Ovary (tissue), 7 donors: ENCODE measurements at regions not wholly inside any gene's neighbourhood (a gene's known extent, or its start where the extent isn't known, plus 50 kb on each side); places are given as distances from the start of the nearest gene placed in this dataset.

ENCODE experiments used
- DNase-seq, 5 donors: peaks; one replicate each; pipeline ENCODE4 v3.0.0-alpha.2; 2019 to 2020
- H3K27ac ChIP-seq, 2 donors: fragments of 200-600 bp; one replicate each; pipeline versions ENCODE4 v1.5.1 to v1.8.0; 2019 to 2022
- H3K27me3 ChIP-seq: fragments of 200-600 bp; one replicate; pipeline ENCODE4 v1.8.0; 2022
- H3K36me3 ChIP-seq: fragments of 200-600 bp; sonication (generic); one replicate; pipeline ENCODE4 v1.5.1; 2019
- H3K4me1 ChIP-seq: one replicate; pipeline ENCODE4 v1.8.1; 2013; ENCODE audit warnings: mild to moderate bottlenecking, moderate library complexity; ENCODE audit not compliant: insufficient read depth
- H3K4me3 ChIP-seq: fragments of 200-600 bp; sonication (generic); one replicate; pipeline ENCODE4 v1.5.1; 2017
- H3K9me3 ChIP-seq, 2 donors: fragments of 200-600 bp in 1 of 2; sonication (generic) in 1 of 2; one replicate each; pipeline versions ENCODE4 v1.5.1 to v1.8.1; 2013 to 2019; ENCODE audit warnings: mild to moderate bottlenecking in 1 of 2, moderate library complexity in 1 of 2
- CTCF ChIP-seq, 3 donors: fragments of 450-650 bp in 2 of 3; fragments of 200-600 bp in 1 of 3; IDR thresholded peaks; one replicate each; pipeline versions ENCODE4 v1.5.1 to v1.8.0; 2016 to 2022; ENCODE audit warnings: antibody characterized with exemption in 3 of 3, mild to moderate bottlenecking in 1 of 3
- EP300 ChIP-seq: sonication (generic); formaldehyde crosslinking; IDR thresholded peaks from one replicate; pipeline ENCODE4 v1.6.1; 2017; ENCODE audit warnings: antibody characterized with exemption
- POLR2A ChIP-seq: fragments of 450-650 bp; IDR thresholded peaks from one replicate; pipeline ENCODE4 v1.6.1; 2017; ENCODE audit warnings: antibody characterized with exemption, mild to moderate bottlenecking, moderate library complexity
- WGBS, 3 donors: extraction: QIAGEN DNeasy Blood & Tissue Kit in 1 of 3; methylation state at CpG; one replicate each; pipeline versions ENCODE4 v1.1.5 to v1.1.7; 2013 to 2017; 5-methylcytosine and 5-hydroxymethylcytosine counted together
- intact Hi-C, 4 donors: fragments of 100-400 bp; cut with DNase I; formaldehyde crosslinking; loops; one replicate each; pipeline versions ENCODE4 v1.11.0 to v1.15.1; 2022 to 2023
- donor health status: DM: no; HTN: no; CAD: no; lungs with moderate emphysema.
- donor health status: DM: no; HTN: no; CAD: no.
- donor health status: Bipolar disorder and iron deficiency.
- donor health status: DM: no; HTN: no; CAD: no.
- donor health status: DM: yes; HTN: yes; CAD: no.

- no peak overlapping the region for H3K27ac ChIP-seq
- 44 to 45% (median 44%) methylated on average over 8 of the region's 8 CpGs for WGBS, 3 donors
- TF ChIP-seq CTCF (IDR thresholded peaks at IDR 0.05), result no peak
- no peak for TF ChIP-seq EP300
- no peak for TF ChIP-seq POLR2A
- H3K4me1 ChIP-seq, result no peaks in the 10 kb centered on the region
- no peaks in the 10 kb centered on the region for H3K36me3 ChIP-seq
- H3K9me3 ChIP-seq, result no peaks in the 10 kb centered on the region
- H3K27me3 ChIP-seq, result no peaks in the 10 kb centered on the region
- intact Hi-C loops, result no loop called here
- H3K4me3 ChIP-seq, result no peak overlapping the region
- no peak for DNase-seq
Measured at GRCh38 chr15:59936741-59937140, 67.4 kb upstream of the FOXB1 start.

GRCh38 chr15:59933607-59934006 is 70.5 kb upstream of the FOXB1 start:
- no peaks in the 10 kb centered on the region for H3K36me3 ChIP-seq
- no peak overlapping the region for H3K27ac ChIP-seq
- H3K4me1 ChIP-seq, result no peaks in the 10 kb centered on the region
- H3K4me3 ChIP-seq, result no peak overlapping the region
- no peak for DNase-seq
- TF ChIP-seq EP300 (no peak), CTCF (IDR thresholded peaks at IDR 0.05) (no peak), POLR2A (no peak)
- 39 to 59% (median 44%) methylated on average over 4 of the region's 4 CpGs for WGBS, 3 donors
- intact Hi-C loops, result no loop called here
- no peaks in the 10 kb centered on the region for H3K9me3 ChIP-seq
- no peaks in the 10 kb centered on the region for H3K27me3 ChIP-seq

- Histone ChIP-seq H3K4me3 (no peak overlapping the region), H3K4me1 (no peaks in the 10 kb centered on the region), H3K36me3 (no peaks in the 10 kb centered on the region), H3K9me3 (no peaks in the 10 kb centered on the region), H3K27me3 (no peaks in the 10 kb centered on the region), H3K27ac (no peak overlapping the region)
- TF ChIP-seq EP300 (no peak), POLR2A (no peak), CTCF (IDR thresholded peaks at IDR 0.05) (no peak)
- 93 to 95% (median 94%) methylated on average over 7 of the region's 7 CpGs for WGBS, 3 donors
- no peak for DNase-seq
- intact Hi-C loops, result no loop called here
Measured at GRCh38 chr15:59931646-59932261, 72.4 kb upstream of the FOXB1 start.

GRCh38 chr15:59924812-59925522 is 79.1 kb upstream of the FOXB1 start:
- intact Hi-C loops, result no loop called here
- no peak for DNase-seq
- WGBS, 3 donors, result 76 to 78% (median 78%) methylated on average over 8 of the region's 8 CpGs

More at GRCh38 chr15:59924812-59925522, 79.1 kb upstream of the FOXB1 start:
- TF ChIP-seq CTCF (IDR thresholded peaks at IDR 0.05), result no peak
- no peaks in the 10 kb centered on the region for H3K4me1 ChIP-seq
- H3K4me3 ChIP-seq, result no peak overlapping the region
- no peak overlapping the region for H3K27ac ChIP-seq
- H3K36me3 ChIP-seq, result no peaks in the 10 kb centered on the region
- no peaks in the 10 kb centered on the region for H3K9me3 ChIP-seq
- H3K27me3 ChIP-seq, result no peaks in the 10 kb centered on the region
